GM21381 (cell line): ENCODE measurements at regions not wholly inside any gene's neighbourhood (a gene's known extent, or its start where the extent isn't known, plus 50 kb on each side); places are given as distances from the start of the nearest gene placed in this dataset.
"Not testable (repeated sequence)": the region's sequence is repeated elsewhere in the genome, so short reads cannot be mapped to it uniquely, and the experiment has no call there.

Source experiments
- ATAC-seq: cut with Tn5 transposase; IDR thresholded peaks from one replicate; pipeline ENCODE4 v1.9.1; 2021; ENCODE audit warnings: mild to moderate bottlenecking, moderate library complexity; ENCODE audit not compliant: unreplicated experiment

GRCh38 chr14:83828406-83828805 lies 1701.5 kb upstream of the FLRT2 start:
- ATAC-seq, result no peak

- no peak for ATAC-seq
Observed at GRCh38 chr14:83830316-83830715, 1699.6 kb upstream of the FLRT2 start.

GRCh38 chr14:83838226-83838625 lies 1691.7 kb upstream of the FLRT2 start:
- ATAC-seq, result no peak

GRCh38 chr14:83842547-83842946 lies 1687.4 kb upstream of the FLRT2 start:
- ATAC-seq, result no peak

- no peak for ATAC-seq
Observed at GRCh38 chr14:83847102-83847501, 1682.8 kb upstream of the FLRT2 start.

GRCh38 chr14:83850092-83850491 lies 1679.9 kb upstream of the FLRT2 start:
- no peak for ATAC-seq

GRCh38 chr14:83856334-83856733 lies 1673.6 kb upstream of the FLRT2 start:
- no peak for ATAC-seq

- ATAC-seq, result no peak
Observed at GRCh38 chr14:83860631-83861155, 1669.3 kb upstream of the FLRT2 start.

GRCh38 chr14:83863042-83863774 lies 1666.7 kb upstream of the FLRT2 start:
- ATAC-seq, result no peak

- ATAC-seq, result no peak
Observed at GRCh38 chr14:83864106-83864505, 1665.8 kb upstream of the FLRT2 start.

GRCh38 chr14:83867566-83868225 lies 1662.2 kb upstream of the FLRT2 start:
- ATAC-seq, result no peak

- ATAC-seq, result no peak
Observed at GRCh38 chr14:83870546-83871270, 1659.2 kb upstream of the FLRT2 start.

- no peak for ATAC-seq
Observed at GRCh38 chr14:83873669-83874068, 1656.3 kb upstream of the FLRT2 start.

- no peak for ATAC-seq
Observed at GRCh38 chr14:83874662-83875061, 1655.3 kb upstream of the FLRT2 start.

- ATAC-seq, result no peak
Observed at GRCh38 chr14:83883732-83884131, 1646.2 kb upstream of the FLRT2 start.

GRCh38 chr14:83885837-83886293 lies 1644.1 kb upstream of the FLRT2 start:
- ATAC-seq, result no peak

GRCh38 chr14:83887866-83888265 lies 1642.1 kb upstream of the FLRT2 start:
- ATAC-seq, result no peak

- ATAC-seq, result no peak
Observed at GRCh38 chr14:83893447-83893846, 1636.5 kb upstream of the FLRT2 start.

GRCh38 chr14:83894568-83894967 lies 1635.4 kb upstream of the FLRT2 start:
- ATAC-seq, result no peak

GRCh38 chr14:83898558-83898957 lies 1631.4 kb upstream of the FLRT2 start:
- ATAC-seq, result not testable (repeated sequence)

GRCh38 chr14:83899706-83900105 lies 1630.2 kb upstream of the FLRT2 start:
- no peak for ATAC-seq

GRCh38 chr14:83905157-83905556 lies 1624.8 kb upstream of the FLRT2 start:
- no peak for ATAC-seq
